Neural cell (in vitro differentiated cells): ENCODE measurements at regions not wholly inside any gene's neighbourhood (a gene's known extent, or its start where the extent isn't known, plus 50 kb on each side); places are given as distances from the start of the nearest gene placed in this dataset.

Source experiments
- H2AFZ ChIP-seq: fragments of 200-600, 300-800 bp; sonication (generic), shearing (Covaris generic); 2 replicates; pipeline ENCODE4 v1.6.0; 2014; ENCODE audit warnings: low read depth, mild to moderate bottlenecking, antibody characterized with exemption, low read length, moderate library complexity
- H3F3A ChIP-seq: fragments of 200-600 bp; shearing (Covaris generic); 2 replicates; pipeline ENCODE4 v1.6.1; 2016; ENCODE audit warnings: mild to moderate bottlenecking, moderate library complexity, mixed read lengths, antibody characterized with exemption, low read length; ENCODE audit not compliant: insufficient read depth, poor library complexity, severe bottlenecking
- H3K27ac ChIP-seq: fragments of 200-600, 300-800 bp; sonication (generic), shearing (Covaris generic); 2 replicates; pipeline ENCODE4 v1.5.1; 2014; ENCODE audit warnings: mild to moderate bottlenecking, low read length, moderate library complexity
- H3K27me3 ChIP-seq: fragments of 300-800, 200-600 bp; sonication (generic), shearing (Covaris generic); 2 replicates; pipeline ENCODE4 v1.6.0; 2014; ENCODE audit warnings: mild to moderate bottlenecking, low read depth, low read length, moderate library complexity; ENCODE audit not compliant: insufficient read depth
- H3K36me3 ChIP-seq: fragments of 300-800, 200-600 bp; sonication (generic), shearing (Covaris generic); 2 replicates; pipeline ENCODE4 v1.5.1; 2014; ENCODE audit warnings: mild to moderate bottlenecking, antibody characterized with exemption, low read length, moderate library complexity; ENCODE audit not compliant: insufficient read depth
- H3K4me2 ChIP-seq: fragments of 300-800, 200-600 bp; sonication (generic), shearing (Covaris generic); 2 replicates; pipeline ENCODE4 v1.6.0; 2014; ENCODE audit warnings: mild to moderate bottlenecking, low read length
- H3K4me3 ChIP-seq: fragments of 300-800, 200-600 bp; sonication (generic), shearing (Covaris generic); 2 replicates; pipeline ENCODE4 v1.5.1; 2014; ENCODE audit warnings: mild to moderate bottlenecking, low read length, moderate library complexity
- H3K79me2 ChIP-seq: fragments of 200-600 bp; shearing (Covaris generic); replicated peaks from 2 replicates; pipeline ENCODE4 v1.6.0; 2014; ENCODE audit warnings: mild to moderate bottlenecking, low read length, moderate library complexity; ENCODE audit not compliant: insufficient read depth
- H3K9ac ChIP-seq: fragments of 300-800, 200-600 bp; sonication (generic), shearing (Covaris generic); 2 replicates; pipeline ENCODE4 v1.6.1; 2016; ENCODE audit warnings: mild to moderate bottlenecking, low read length, mixed read lengths
- H3K9me2 ChIP-seq: fragments of 200-600 bp; shearing (Covaris generic); 2 replicates; pipeline ENCODE4 v1.6.1; 2016; ENCODE audit warnings: mild to moderate bottlenecking, low read length, mixed read lengths; ENCODE audit not compliant: insufficient read depth
- H3K9me3 ChIP-seq: fragments of 200-600, 300-800 bp; sonication (generic), shearing (Covaris generic); 2 replicates; pipeline ENCODE4 v1.6.1; 2016; ENCODE audit warnings: mild to moderate bottlenecking, mixed run types, low read length, moderate library complexity, mixed read lengths
- H4K20me1 ChIP-seq: fragments of 200-600 bp; shearing (Covaris generic); 2 replicates; pipeline ENCODE4 v1.6.1; 2016; ENCODE audit warnings: mild to moderate bottlenecking, mixed run types; ENCODE audit not compliant: insufficient read depth
- CTCF ChIP-seq: fragments of 450-650 bp; IDR thresholded peaks from 2 replicates; pipeline ENCODE4 v1.5.1; 2014; ENCODE audit warnings: antibody characterized with exemption, mild to moderate bottlenecking, moderate library complexity; ENCODE audit not compliant: poor library complexity, severe bottlenecking
- EP300 ChIP-seq: fragments of 450-650 bp; conservative IDR thresholded peaks from 2 replicates; pipeline ENCODE4 v1.6.1; 2014; ENCODE audit warnings: antibody characterized with exemption, mild to moderate bottlenecking, moderate library complexity; ENCODE audit not compliant: poor library complexity, severe bottlenecking
- EZH2 ChIP-seq: fragments of 200-600, 300-800 bp; shearing (Covaris generic), sonication (generic); IDR thresholded peaks from 2 replicates; pipeline ENCODE4 v1.6.1; 2014; ENCODE audit warnings: antibody characterized with exemption, low read length, borderline replicate concordance, mild to moderate bottlenecking; ENCODE audit not compliant: insufficient read depth, poor library complexity, severe bottlenecking
- MXI1 ChIP-seq: fragments of 450-650 bp; conservative IDR thresholded peaks from 2 replicates; pipeline ENCODE4 v1.6.1; 2014; ENCODE audit warnings: antibody characterized with exemption, mild to moderate bottlenecking; ENCODE audit not compliant: poor library complexity, severe bottlenecking
- POLR2AphosphoS5 ChIP-seq: IDR thresholded peaks from 2 replicates; pipeline ENCODE4 v1.6.1; 2012
- RAD21 ChIP-seq: fragments of 450-650 bp; conservative IDR thresholded peaks from 2 replicates; pipeline ENCODE4 v1.6.1; 2014; ENCODE audit warnings: antibody characterized with exemption, mild to moderate bottlenecking, moderate library complexity
- REST ChIP-seq: IDR thresholded peaks from 2 replicates; pipeline ENCODE4 v1.6.1; 2012; ENCODE audit warnings: borderline replicate concordance
- SMC3 ChIP-seq: fragments of 450-650 bp; conservative IDR thresholded peaks from 2 replicates; pipeline ENCODE4 v1.6.1; 2014; ENCODE audit warnings: antibody characterized with exemption, mild to moderate bottlenecking, moderate library complexity; ENCODE audit not compliant: poor library complexity
- TAF1 ChIP-seq: IDR thresholded peaks from 2 replicates; pipeline ENCODE4 v1.6.1; 2012; ENCODE audit warnings: low read depth

- no peak overlapping the region for H2AFZ ChIP-seq
- H3K4me3 ChIP-seq: no peak overlapping the region
- no peak overlapping the region for H3K9ac ChIP-seq
- no peak overlapping the region for H3K4me2 ChIP-seq
- H3K27me3 ChIP-seq: no peaks in the 10 kb centered on the region
- H4K20me1 ChIP-seq: no peaks in the 10 kb centered on the region
- H3K9me3 ChIP-seq: no peaks in the 10 kb centered on the region
- no peaks in the 10 kb centered on the region for H3K9me2 ChIP-seq
- H3K79me2 ChIP-seq: no peaks in the 10 kb centered on the region
- TF ChIP-seq SMC3 (no peak), MXI1 (no peak), REST (no peak), CTCF (no peak), RAD21 (no peak), POLR2AphosphoS5 (no peak), EZH2 (no peak), EP300 (no peak), TAF1 (no peak)
- no peaks in the 10 kb centered on the region for H3K36me3 ChIP-seq
- H3F3A ChIP-seq: no peaks in the 10 kb centered on the region
- no peak overlapping the region for H3K27ac ChIP-seq
Observed at GRCh38 chrX:43526878-43527277, 129.2 kb upstream of the MAOA start.

GRCh38 chrX:43527801-43528200 is 128.3 kb upstream of the MAOA start:
- H2AFZ ChIP-seq: no peak overlapping the region
- H3K9me2 ChIP-seq: no peaks in the 10 kb centered on the region
- no peak overlapping the region for H3K4me3 ChIP-seq
- H4K20me1 ChIP-seq: no peaks in the 10 kb centered on the region
- no peak overlapping the region for H3K4me2 ChIP-seq
- no peaks in the 10 kb centered on the region for H3K36me3 ChIP-seq
- H3K9ac ChIP-seq: no peak overlapping the region
- no peaks in the 10 kb centered on the region for H3K27me3 ChIP-seq
- H3F3A ChIP-seq: no peaks in the 10 kb centered on the region
- no peaks in the 10 kb centered on the region for H3K9me3 ChIP-seq
- no peak overlapping the region for H3K27ac ChIP-seq
- TF ChIP-seq REST (no peak), MXI1 (no peak), RAD21 (no peak), SMC3 (no peak), EP300 (no peak), EZH2 (no peak), TAF1 (no peak), CTCF (no peak), POLR2AphosphoS5 (no peak)
- H3K79me2 ChIP-seq: no peaks in the 10 kb centered on the region
